GM12865 (cell line): ENCODE measurements at regions not wholly inside any gene's neighbourhood (a gene's known extent, or its start where the extent isn't known, plus 50 kb on each side); places are given as distances from the start of the nearest gene placed in this dataset.
"Not testable (repeated sequence)": the region's sequence is repeated elsewhere in the genome, so short reads cannot be mapped to it uniquely, and the experiment has no call there.

ENCODE experiments used
- DNase-seq: peaks from one replicate; pipeline ENCODE4 v3.0.0; 2010; ENCODE audit warnings: low read depth
- H3K4me3 ChIP-seq: 2 replicates; pipeline ENCODE4 v1.5.1; 2011; ENCODE audit warnings: mild to moderate bottlenecking, low read depth, low read length, control low read depth
- TF ChIP-seq, protein P1 (sequence below): IDR thresholded peaks from 2 replicates; pipeline ENCODE4 v1.5.1; 2011; ENCODE audit warnings: low read length, control low read depth, low read depth, inconsistent platforms; ENCODE audit not compliant: insufficient read depth; ENCODE audit errors: missing control alignments

DNA sequence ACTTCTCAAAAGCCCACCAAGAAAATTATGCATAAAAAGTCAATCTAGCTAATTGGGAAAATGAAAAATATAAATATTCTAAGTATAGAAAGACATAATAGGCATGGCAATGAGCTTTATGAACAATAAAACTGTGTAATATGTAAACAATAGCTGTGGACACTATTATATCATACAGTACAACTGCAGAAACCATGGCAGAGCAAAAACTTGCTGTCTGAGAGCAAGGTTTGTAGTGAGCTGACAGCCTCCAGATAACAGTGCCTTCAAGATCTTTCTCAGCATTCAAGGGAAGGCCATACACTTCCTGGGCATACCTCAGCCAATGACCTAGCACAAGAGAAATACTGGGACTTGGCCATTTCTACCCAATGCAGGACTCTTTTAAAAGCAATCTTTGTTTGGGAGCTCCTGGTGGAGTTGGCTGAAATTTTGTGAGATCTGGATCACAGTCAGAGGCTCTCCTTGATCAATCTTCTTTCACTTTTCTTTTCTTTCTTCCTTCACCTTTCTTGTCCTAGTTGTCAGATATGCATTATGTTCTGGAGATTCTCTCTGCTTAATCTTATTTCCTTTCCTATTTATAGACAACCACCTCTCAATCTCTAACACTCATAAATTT, 427.2 kb upstream of the UBE2E3 start:
- H3K4me3 ChIP-seq: peak overlapping the region; percentile 18; the same call in 1 of the 2 replicates
- TF ChIP-seq, protein P1, sequence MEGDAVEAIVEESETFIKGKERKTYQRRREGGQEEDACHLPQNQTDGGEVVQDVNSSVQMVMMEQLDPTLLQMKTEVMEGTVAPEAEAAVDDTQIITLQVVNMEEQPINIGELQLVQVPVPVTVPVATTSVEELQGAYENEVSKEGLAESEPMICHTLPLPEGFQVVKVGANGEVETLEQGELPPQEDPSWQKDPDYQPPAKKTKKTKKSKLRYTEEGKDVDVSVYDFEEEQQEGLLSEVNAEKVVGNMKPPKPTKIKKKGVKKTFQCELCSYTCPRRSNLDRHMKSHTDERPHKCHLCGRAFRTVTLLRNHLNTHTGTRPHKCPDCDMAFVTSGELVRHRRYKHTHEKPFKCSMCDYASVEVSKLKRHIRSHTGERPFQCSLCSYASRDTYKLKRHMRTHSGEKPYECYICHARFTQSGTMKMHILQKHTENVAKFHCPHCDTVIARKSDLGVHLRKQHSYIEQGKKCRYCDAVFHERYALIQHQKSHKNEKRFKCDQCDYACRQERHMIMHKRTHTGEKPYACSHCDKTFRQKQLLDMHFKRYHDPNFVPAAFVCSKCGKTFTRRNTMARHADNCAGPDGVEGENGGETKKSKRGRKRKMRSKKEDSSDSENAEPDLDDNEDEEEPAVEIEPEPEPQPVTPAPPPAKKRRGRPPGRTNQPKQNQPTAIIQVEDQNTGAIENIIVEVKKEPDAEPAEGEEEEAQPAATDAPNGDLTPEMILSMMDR: no peak
- no peak for DNase-seq

DNA sequence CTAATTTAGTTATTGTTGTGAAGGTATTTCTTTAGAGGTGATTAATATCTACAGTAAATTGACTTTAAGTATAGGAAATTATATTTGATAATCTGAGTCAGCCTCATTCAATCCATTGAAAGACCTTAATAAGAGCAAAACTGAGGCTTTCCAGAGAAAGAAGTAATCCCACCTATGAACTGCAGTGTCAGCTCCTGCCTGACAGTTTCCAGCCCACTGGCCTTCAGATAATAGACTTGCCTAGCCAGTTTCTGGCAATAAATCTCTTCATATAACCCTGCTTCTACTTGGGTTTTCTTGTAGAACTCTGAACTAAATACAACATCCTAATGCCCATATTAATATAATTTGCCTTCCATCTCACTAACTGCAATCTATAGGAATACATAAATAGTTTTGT, 437.9 kb upstream of the UBE2E3 start:
- no peak for DNase-seq
- no peak overlapping the region for H3K4me3 ChIP-seq
- TF ChIP-seq, protein P1: no peak

DNA sequence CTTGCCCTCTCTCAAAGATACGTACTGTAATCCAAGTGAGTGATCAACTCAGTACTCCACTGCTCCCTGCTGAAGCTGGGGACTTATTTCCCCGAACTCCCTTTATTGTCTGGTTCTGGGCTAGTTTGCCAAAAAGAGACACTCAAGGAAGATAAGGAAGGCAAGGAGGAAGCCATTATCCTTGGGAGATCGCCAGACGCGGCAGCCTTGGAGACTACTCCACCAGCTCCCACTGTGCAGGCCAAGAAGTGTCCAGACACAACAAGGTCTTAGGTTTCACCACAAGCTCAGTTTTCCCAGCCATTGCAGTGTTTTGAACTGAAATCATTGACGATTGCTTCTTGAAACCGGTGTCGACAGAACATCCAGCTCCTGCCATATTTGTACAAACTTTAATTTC, 439.6 kb upstream of the UBE2E3 start:
- TF ChIP-seq, protein P1: no peak
- no peak for DNase-seq

DNA sequence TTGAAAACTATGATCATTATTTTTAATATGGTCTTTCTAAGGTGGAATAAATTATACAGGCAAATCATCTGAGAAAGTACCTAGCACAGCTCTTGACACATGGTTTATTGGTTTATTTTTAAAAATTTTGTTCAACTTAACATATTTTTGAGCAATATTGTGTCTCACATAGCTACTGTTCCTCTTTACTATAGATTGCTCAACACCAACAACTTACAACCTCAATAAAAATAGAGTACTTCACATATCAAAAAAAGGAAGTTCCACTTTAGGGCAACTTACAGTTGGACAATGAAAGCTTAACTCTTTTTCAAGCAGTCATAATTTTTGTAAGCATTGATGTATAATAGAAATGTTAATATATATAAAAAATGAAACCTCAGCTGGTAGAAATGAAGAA, 440.9 kb upstream of the UBE2E3 start:
- TF ChIP-seq, protein P1: no peak

More for the DNA sequence above, 439.6 kb upstream of the UBE2E3 start:
- no peak overlapping the region for H3K4me3 ChIP-seq

DNA sequence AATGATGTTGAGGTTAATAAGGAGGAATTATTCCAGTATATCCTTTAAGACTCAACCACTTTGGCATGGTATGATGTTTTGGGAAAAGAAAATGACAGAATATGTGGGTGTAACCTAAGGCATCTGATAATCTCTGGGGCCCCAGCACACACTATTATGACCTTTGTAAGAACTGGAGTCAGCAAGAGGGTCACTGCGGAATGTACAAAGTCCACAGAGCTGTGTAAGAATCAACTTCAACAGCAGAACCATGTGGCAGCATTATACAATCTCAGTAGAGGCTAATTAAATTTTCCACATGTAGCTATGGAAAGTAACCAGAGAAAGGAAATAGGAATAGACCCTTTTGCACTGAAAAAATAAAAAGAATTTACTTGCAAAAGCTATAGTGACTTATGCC, 445.1 kb upstream of the UBE2E3 start:
- no peak for DNase-seq
- H3K4me3 ChIP-seq: no peak overlapping the region
- TF ChIP-seq, protein P1: no peak

More for the DNA sequence above, 440.9 kb upstream of the UBE2E3 start:
- DNase-seq: no peak
- H3K4me3 ChIP-seq: no peak overlapping the region

DNA sequence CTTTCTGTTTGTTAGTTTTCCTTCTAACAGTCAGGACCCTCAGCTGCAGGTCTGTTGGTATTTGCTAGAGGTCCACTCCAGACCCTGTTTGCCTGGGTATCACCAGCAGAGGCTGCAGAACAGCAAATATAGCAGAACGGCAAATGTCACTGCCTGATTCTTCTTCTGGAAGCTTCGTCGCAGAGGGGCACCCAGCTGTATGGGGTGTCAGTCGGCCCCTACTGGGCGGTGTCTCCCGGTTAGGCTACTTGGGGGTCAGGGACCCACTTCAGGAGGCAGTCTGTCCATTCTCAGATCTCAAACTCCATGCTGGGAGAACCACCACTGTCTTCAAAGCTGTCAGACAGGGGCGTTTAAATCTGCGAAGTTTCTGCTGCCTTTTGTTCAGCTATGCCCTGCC, 448.6 kb upstream of the UBE2E3 start:
- not testable (repeated sequence) for H3K4me3 ChIP-seq, DNase-seq

DNA sequence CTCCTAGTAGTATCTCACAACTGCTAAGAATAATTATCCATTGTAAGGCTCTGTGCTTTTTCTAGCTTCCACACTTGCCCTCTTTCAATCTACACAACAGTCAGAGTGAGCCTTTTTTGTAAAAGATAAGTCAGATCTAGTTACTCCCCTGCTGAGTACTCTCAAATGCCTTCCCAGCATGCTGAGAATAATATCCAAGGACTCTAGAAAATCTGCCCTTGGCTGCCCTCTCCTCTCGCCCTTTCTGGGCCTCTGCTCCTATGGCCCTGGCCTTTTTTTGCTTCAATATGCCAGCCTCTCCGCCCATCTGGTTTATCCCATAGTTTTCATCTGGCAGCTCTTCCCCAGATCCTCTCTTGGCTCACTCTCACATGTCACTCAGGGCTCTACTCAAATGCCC, 455.9 kb upstream of the UBE2E3 start:
- no peak for DNase-seq
- TF ChIP-seq, protein P1: no peak
- H3K4me3 ChIP-seq: no peak overlapping the region
